Hypothalamus (tissue), 51 donors: ENCODE measurements at regions not wholly inside any gene's neighbourhood (a gene's known extent, or its start where the extent isn't known, plus 50 kb on each side); places are given as distances from the start of the nearest gene placed in this dataset.
"Not testable (repeated sequence)": the region's sequence is repeated elsewhere in the genome, so short reads cannot be mapped to it uniquely, and the experiment has no call there.

Source experiments
- DNase-seq, 51 donors: peaks; one replicate each; lab custom pipeline; 2025; lab: John Stamatoyannopoulos, UW

GRCh38 chr12:124126950-124127655 lies 154.1 kb downstream of the ZNF664 start:
- no peak for DNase-seq

- DNase-seq = no peak
Observed at GRCh38 chr12:124129132-124129531, 156.1 kb downstream of the ZNF664 start.

GRCh38 chr12:124130691-124131591 lies 157.9 kb downstream of the ZNF664 start:
- no peak for DNase-seq

GRCh38 chr12:124131659-124132058 lies 158.6 kb downstream of the ZNF664 start:
- no peak for DNase-seq

GRCh38 chr12:124132530-124132929 lies 159.5 kb downstream of the ZNF664 start:
- DNase-seq = no peak

GRCh38 chr12:124136796-124137195 lies 158.1 kb upstream of the RFLNA start:
- DNase-seq = no peak

- no peak for DNase-seq
Observed at GRCh38 chr12:124140944-124141486, 153.9 kb upstream of the RFLNA start.

- DNase-seq = not testable (repeated sequence)
Observed at GRCh38 chr12:124141611-124142010, 153.3 kb upstream of the RFLNA start.

- no peak for DNase-seq
Observed at GRCh38 chr12:124142395-124143035, 152.4 kb upstream of the RFLNA start.

- no peak for DNase-seq
Observed at GRCh38 chr12:124143726-124144125, 151.2 kb upstream of the RFLNA start.

- DNase-seq = no peak
Observed at GRCh38 chr12:124144531-124145194, 150.2 kb upstream of the RFLNA start.

- DNase-seq = no peak
Observed at GRCh38 chr12:124147027-124147426, 147.9 kb upstream of the RFLNA start.

GRCh38 chr12:124147575-124147974 lies 147.3 kb upstream of the RFLNA start:
- no peak for DNase-seq

GRCh38 chr12:124148481-124149273 lies 146.2 kb upstream of the RFLNA start:
- DNase-seq = no peak

GRCh38 chr12:124149287-124149686 lies 145.6 kb upstream of the RFLNA start:
- DNase-seq = no peak

- DNase-seq = no peak
Observed at GRCh38 chr12:124150168-124150567, 144.7 kb upstream of the RFLNA start.

- DNase-seq = no peak
Observed at GRCh38 chr12:124151583-124151982, 143.3 kb upstream of the RFLNA start.

- peak in 3 of 51 donors; percentile 2 to 3 (median 3) for DNase-seq
Observed at GRCh38 chr12:124152731-124153130, 142.2 kb upstream of the RFLNA start.

- no peak for DNase-seq
Observed at GRCh38 chr12:124153392-124153791, 141.5 kb upstream of the RFLNA start.

GRCh38 chr12:124157406-124157805 lies 137.5 kb upstream of the RFLNA start:
- DNase-seq = no peak
